C4-2B (cell line): ENCODE measurements at regions not wholly inside any gene's neighbourhood (a gene's known extent, or its start where the extent isn't known, plus 50 kb on each side); places are given as distances from the start of the nearest gene placed in this dataset.

ENCODE experiments used
- ZFX ChIP-seq: fragments of 450-650 bp; IDR thresholded peaks from 2 replicates; pipeline ENCODE4 v1.6.1; 2017
- TF ChIP-seq, protein P1 (sequence below): fragments of 450-650 bp; conservative IDR thresholded peaks from 2 replicates; pipeline ENCODE4 v1.5.1; 2017; ENCODE audit warnings: mild to moderate bottlenecking

GRCh38 chr6:105628156-105628860 lies 225.4 kb upstream of the PREP start:
- TF ChIP-seq, protein P1, sequence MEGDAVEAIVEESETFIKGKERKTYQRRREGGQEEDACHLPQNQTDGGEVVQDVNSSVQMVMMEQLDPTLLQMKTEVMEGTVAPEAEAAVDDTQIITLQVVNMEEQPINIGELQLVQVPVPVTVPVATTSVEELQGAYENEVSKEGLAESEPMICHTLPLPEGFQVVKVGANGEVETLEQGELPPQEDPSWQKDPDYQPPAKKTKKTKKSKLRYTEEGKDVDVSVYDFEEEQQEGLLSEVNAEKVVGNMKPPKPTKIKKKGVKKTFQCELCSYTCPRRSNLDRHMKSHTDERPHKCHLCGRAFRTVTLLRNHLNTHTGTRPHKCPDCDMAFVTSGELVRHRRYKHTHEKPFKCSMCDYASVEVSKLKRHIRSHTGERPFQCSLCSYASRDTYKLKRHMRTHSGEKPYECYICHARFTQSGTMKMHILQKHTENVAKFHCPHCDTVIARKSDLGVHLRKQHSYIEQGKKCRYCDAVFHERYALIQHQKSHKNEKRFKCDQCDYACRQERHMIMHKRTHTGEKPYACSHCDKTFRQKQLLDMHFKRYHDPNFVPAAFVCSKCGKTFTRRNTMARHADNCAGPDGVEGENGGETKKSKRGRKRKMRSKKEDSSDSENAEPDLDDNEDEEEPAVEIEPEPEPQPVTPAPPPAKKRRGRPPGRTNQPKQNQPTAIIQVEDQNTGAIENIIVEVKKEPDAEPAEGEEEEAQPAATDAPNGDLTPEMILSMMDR: no peak
- TF ChIP-seq ZFX: no peak
